SH-SY5Y (cell line): ENCODE measurements at regions not wholly inside any gene's neighbourhood (a gene's known extent, or its start where the extent isn't known, plus 50 kb on each side); places are given as distances from the start of the nearest gene placed in this dataset.

Source experiments
- GATA2 ChIP-seq: IDR thresholded peaks from 2 replicates; pipeline ENCODE4 v1.6.1; 2011; ENCODE audit warnings: mild to moderate bottlenecking, low read depth, low read length
- GATA3 ChIP-seq: IDR thresholded peaks from 2 replicates; pipeline ENCODE4 v1.6.1; 2011; ENCODE audit warnings: low read depth, mild to moderate bottlenecking, low read length, moderate library complexity

GRCh38 chr11:79579063-79579462 lies 138.2 kb upstream of the TENM4 start:
- TF ChIP-seq GATA3, result no peak
- TF ChIP-seq GATA2, result no peak
